SH-SY5Y (cell line): ENCODE measurements at regions not wholly inside any gene's neighbourhood (a gene's known extent, or its start where the extent isn't known, plus 50 kb on each side); places are given as distances from the start of the nearest gene placed in this dataset.

Experiments
- GATA2 ChIP-seq: IDR thresholded peaks from 2 replicates; pipeline ENCODE4 v1.6.1; 2011; ENCODE audit warnings: mild to moderate bottlenecking, low read depth, low read length
- GATA3 ChIP-seq: IDR thresholded peaks from 2 replicates; pipeline ENCODE4 v1.6.1; 2011; ENCODE audit warnings: low read depth, mild to moderate bottlenecking, low read length, moderate library complexity

GRCh38 chr3:99250821-99251355 lies 349.4 kb upstream of the DCBLD2 start:
- TF ChIP-seq GATA3 (no peak), GATA2 (no peak)

GRCh38 chr3:99250272-99250671 lies 348.8 kb upstream of the DCBLD2 start:
- TF ChIP-seq GATA3 (no peak), GATA2 (no peak)

- no peak for TF ChIP-seq GATA3
- no peak for TF ChIP-seq GATA2
These were observed 348.1 kb upstream of the DCBLD2 start for GRCh38 chr3:99249627-99250026.

GRCh38 chr3:99248913-99249312 lies 347.4 kb upstream of the DCBLD2 start:
- no peak for TF ChIP-seq GATA2
- TF ChIP-seq GATA3, result no peak

- no peak for TF ChIP-seq GATA3
- no peak for TF ChIP-seq GATA2
These were observed 346.6 kb upstream of the DCBLD2 start for GRCh38 chr3:99248130-99248529.

DNA sequence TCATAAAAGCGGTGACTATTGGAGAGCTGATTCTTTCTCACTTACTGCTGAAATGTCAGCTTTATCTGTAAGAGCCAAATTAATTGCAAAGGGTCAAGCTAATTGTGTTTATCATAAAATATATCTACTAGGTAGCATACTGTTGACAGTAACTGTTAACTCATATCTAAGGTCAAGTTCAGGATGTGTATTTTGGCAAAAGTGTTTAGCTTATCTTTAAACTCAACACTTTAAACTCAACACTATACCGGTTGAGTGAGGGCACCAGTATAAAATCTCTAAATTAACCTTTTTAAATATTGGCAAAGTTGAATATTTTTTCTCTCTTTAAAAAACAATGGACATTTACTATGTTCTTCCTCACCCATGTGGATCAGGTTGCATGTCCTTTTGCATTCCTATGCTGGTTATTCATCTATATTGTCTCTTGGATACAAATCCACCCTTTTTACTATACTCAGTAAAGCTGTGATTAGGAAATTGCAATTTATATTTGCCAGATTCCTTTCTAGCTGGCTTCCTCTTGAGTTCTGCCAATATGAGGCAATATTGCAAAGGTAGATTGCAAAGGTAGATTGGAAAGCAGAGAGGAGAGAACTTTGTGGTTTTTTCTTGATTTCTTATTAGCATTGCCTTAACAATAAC lies 344.6 kb upstream of the DCBLD2 start:
- TF ChIP-seq GATA2 (no peak), GATA3 (no peak)

GRCh38 chr3:99242271-99242670 lies 340.8 kb upstream of the DCBLD2 start:
- no peak for TF ChIP-seq GATA3
- no peak for TF ChIP-seq GATA2

GRCh38 chr3:99240700-99241099 lies 339.2 kb upstream of the DCBLD2 start:
- TF ChIP-seq GATA3 (no peak), GATA2 (no peak)

DNA sequence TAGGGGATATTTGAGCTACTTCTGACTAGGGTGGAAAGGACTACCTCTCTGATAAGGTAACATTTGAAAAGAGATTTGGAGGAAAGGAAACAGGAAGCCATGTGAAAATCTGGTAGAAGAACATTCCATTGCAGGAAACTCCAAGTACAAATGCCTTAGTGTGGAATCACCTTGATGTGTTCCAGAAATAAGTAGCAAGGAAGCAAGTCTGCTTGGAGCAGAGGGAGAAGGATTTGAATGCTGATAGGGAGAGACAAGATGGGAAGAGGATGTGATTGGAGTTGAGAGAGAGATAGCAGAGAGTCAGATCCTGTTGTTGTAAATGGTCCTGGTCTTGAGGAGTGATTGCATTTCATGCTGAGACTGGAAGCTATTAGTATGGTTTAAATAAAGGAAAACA lies 335.1 kb upstream of the DCBLD2 start:
- TF ChIP-seq GATA3 (no peak), GATA2 (no peak)

- no peak for TF ChIP-seq GATA2
- TF ChIP-seq GATA3, result no peak
These were observed 331.2 kb upstream of the DCBLD2 start for GRCh38 chr3:99232696-99233095.

DNA sequence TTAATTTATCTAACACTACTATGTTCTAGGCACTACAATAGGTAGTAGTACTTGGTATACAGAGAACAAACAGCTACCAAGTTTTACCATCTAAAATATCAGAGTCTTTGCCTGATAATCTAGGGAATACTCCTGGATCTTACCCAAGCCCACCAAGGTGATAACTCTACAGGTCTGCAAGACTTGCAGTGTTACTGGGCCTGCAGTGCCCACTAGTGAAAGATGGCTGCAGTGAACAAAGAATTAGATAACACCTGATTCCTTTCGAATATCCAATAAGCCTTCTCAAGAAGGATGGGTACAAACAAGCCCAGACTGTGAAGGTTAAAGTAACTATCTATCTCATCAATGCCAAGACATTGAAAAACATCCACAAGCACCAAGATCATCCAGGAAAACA lies 317.0 kb upstream of the DCBLD2 start:
- no peak for TF ChIP-seq GATA2
- TF ChIP-seq GATA3, result no peak

DNA sequence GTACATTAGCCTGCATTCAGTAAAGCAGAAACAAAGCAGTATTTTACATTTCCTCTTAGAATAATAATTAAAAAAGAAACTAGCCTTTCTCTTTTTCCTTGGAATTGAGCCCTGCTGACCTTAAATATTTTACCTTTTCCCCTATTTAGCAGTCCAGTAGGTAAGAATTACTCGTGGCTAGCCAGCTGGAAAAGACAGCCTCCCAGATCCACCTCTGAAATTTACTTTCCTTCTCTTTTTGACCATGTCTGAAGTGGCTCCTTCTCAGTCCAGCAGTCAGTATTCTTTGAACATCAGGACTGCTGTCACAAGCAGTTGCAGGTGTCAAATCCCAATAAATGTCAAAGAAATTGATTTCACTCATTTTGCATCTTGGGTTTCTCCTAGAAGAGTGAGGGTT lies 311.5 kb upstream of the DCBLD2 start:
- TF ChIP-seq GATA2, result no peak
- no peak for TF ChIP-seq GATA3

DNA sequence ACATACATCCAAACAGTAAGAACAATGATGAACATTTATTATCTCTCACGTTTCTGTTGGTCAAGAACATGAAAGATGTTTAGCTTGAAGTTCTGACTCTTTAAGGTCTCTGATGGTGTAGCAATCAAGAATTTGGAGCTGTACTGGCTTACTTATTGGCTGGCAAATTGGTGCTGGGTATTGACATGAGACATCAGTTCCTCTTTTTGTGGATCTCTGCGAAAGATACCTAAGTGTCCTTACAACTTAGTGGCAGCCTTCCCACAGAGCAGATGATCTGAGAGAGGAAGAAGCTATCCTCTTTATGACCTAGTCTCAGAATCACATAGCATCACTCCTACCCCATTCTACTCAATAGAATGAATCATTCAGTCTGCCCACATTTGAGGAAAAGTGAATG lies 309.8 kb upstream of the DCBLD2 start:
- TF ChIP-seq GATA2 (no peak), GATA3 (no peak)

- TF ChIP-seq GATA2 (no peak), GATA3 (no peak)
These were observed 297.5 kb upstream of the DCBLD2 start for GRCh38 chr3:99199021-99199420.

GRCh38 chr3:99191186-99191585 lies 289.7 kb upstream of the DCBLD2 start:
- TF ChIP-seq GATA3 (no peak), GATA2 (no peak)

GRCh38 chr3:99188936-99189335 lies 287.4 kb upstream of the DCBLD2 start:
- TF ChIP-seq GATA3 (no peak), GATA2 (no peak)

DNA sequence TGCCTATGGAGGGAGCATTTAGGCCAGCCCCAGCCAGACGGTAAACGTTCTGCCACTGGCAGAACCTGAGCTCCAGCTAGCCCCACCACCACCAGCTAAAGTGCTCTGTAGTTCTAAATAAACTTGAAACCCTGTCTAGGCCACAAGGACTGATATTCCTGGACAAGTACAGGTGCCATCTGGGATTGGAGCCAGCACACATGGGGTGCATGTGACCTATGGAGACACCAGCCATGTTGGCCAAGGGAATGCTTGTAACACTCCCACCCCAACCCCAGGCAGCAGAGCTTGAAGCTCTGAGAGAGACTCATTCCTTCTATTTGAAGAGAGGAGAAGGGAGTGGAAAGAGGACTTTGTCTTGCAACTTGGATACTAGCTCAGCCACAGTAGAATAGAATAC lies 284.5 kb upstream of the DCBLD2 start:
- TF ChIP-seq GATA2 (no peak), GATA3 (no peak)
